ENCODE measurements at regions not wholly inside any gene's neighbourhood (a gene's known extent, or its start where the extent isn't known, plus 50 kb on each side); places are given as distances from the start of the nearest gene placed in this dataset.

GRCh38 chr13:22825186-22825585 is 355.6 kb upstream of the SGCG start:
- no peak overlapping the region for H3K27ac ChIP-seq (ENCODE audit: low read depth, low read length)
- no peak overlapping the region for H2BK12ac ChIP-seq (ENCODE audit: low read depth, low read length)
- H3K23ac ChIP-seq (ENCODE audit: insufficient read length), result no peak overlapping the region
- no peak overlapping the region for H2AFZ ChIP-seq (ENCODE audit: low read length)
- H3K9ac ChIP-seq (replicated peaks in 1 of 4; ENCODE audit: extremely low read depth in 1 of 4, low read depth in 3 of 4, low read length in 3 of 4), result no peak overlapping the region
- no peak overlapping the region for H3K4me2 ChIP-seq (ENCODE audit: insufficient read depth in 1 of 2, low read depth in 2 of 2, low read length in 2 of 2)
- no peak overlapping the region for H3K56ac ChIP-seq (replicated peaks; ENCODE audit: insufficient read length, low read depth, low read length)
- no peak for DNase-seq (ENCODE audit: low read depth in 1 of 2, low spot score in 2 of 2)
- TF ChIP-seq JUND (IDR thresholded peaks at IDR 0.05; ENCODE audit: low read length), result no peak
- TF ChIP-seq TEAD4 (IDR thresholded peaks at IDR 0.05; ENCODE audit: low read depth, low read length), result no peak
- TF ChIP-seq BRCA1 (IDR thresholded peaks at IDR 0.05; ENCODE audit: low read depth, low read length), result no peak
- no peak for TF ChIP-seq RFX5 (IDR thresholded peaks at IDR 0.05; ENCODE audit: borderline replicate concordance, low read depth, low read length)
- TF ChIP-seq POLR2AphosphoS5 (IDR thresholded peaks at IDR 0.05; ENCODE audit: low read depth, low read length), result no peak
- TF ChIP-seq MAFK (IDR thresholded peaks at IDR 0.05; ENCODE audit: low read depth, low read length), result no peak
- H4K20me1 ChIP-seq (replicated peaks in 1 of 2; ENCODE audit: control insufficient read depth in 1 of 2, insufficient read depth in 2 of 2, low read length in 2 of 2), result no peaks in the 10 kb centered on the region
- no peak overlapping the region for H2BK5ac ChIP-seq (ENCODE audit: low read depth, low read length)
- no peak overlapping the region for H2BK20ac ChIP-seq (ENCODE audit: low read length)
- H3K79me2 ChIP-seq (ENCODE audit: control insufficient read depth in 1 of 2, insufficient read depth in 2 of 2, low read length in 2 of 2), result no peaks in the 10 kb centered on the region
- no peak overlapping the region for H2BK15ac ChIP-seq (ENCODE audit: low read length)
- H3K18ac ChIP-seq (ENCODE audit: extremely low read depth, low read length), result no peak overlapping the region
- H3K79me1 ChIP-seq (ENCODE audit: low read depth, low read length), result no peaks in the 10 kb centered on the region
- no peak overlapping the region for H2BK120ac ChIP-seq (replicated peaks; ENCODE audit: low read depth, low read length)
- H3K36me3 ChIP-seq (ENCODE audit: control insufficient read depth in 2 of 4, insufficient read depth in 4 of 4, low read length in 3 of 4), result no peaks in the 10 kb centered on the region
- no peak overlapping the region for H4K91ac ChIP-seq (replicated peaks; ENCODE audit: insufficient read length, low read length)
- no peak overlapping the region for H4K5ac ChIP-seq (ENCODE audit: insufficient read length, low read depth, low read length)
- WGBS, 2 experiments (ENCODE audit: extremely low coverage in 1 of 2, insufficient coverage in 1 of 2, insufficient read length in 1 of 2, insufficient replicate concordance in 2 of 2, low coverage in 1 of 2, low lambda C conversion rate in 2 of 2, missing lambda C conversion rate in 1 of 2), result 89% methylated on average over 1 of the region's 1 CpG; no CpG with 5 or more reads in 1 of the 2 experiments
- no peaks in the 10 kb centered on the region for H3K27me3 ChIP-seq (replicated peaks in 1 of 4; ENCODE audit: control insufficient read depth in 3 of 4, extremely low read depth in 1 of 4, insufficient read depth in 3 of 4, low read length in 3 of 4)
- CTCF ChIA-PET (ENCODE audit: partially characterized antibody), result no interaction called here
- no peak overlapping the region for H3K4me3 ChIP-seq (ENCODE audit: extremely low read depth in 1 of 4, insufficient read depth in 2 of 4, low read depth in 3 of 4, low read length in 4 of 4)
- POLR2A ChIA-PET (ENCODE audit: partially characterized antibody), result no interaction called here
- H3K4ac ChIP-seq (replicated peaks; ENCODE audit: insufficient read length, low read depth, low read length), result no peak overlapping the region
- no peak overlapping the region for H2AK5ac ChIP-seq (ENCODE audit: low read depth, low read length)
- no peak overlapping the region for H3K14ac ChIP-seq (ENCODE audit: insufficient read length)
- no peak for FAIRE-seq
- no peaks in the 10 kb centered on the region for H3K4me1 ChIP-seq (replicated peaks in 1 of 4; ENCODE audit: control insufficient read depth in 3 of 4, insufficient read depth in 4 of 4, low read length in 3 of 4)
- no peak overlapping the region for H4K8ac ChIP-seq (ENCODE audit: extremely low read depth, insufficient read depth, low read length)
- H3K9me3 ChIP-seq (ENCODE audit: insufficient read depth in 2 of 2, low read depth in 1 of 2, low read length in 1 of 2), result no peaks in the 10 kb centered on the region
- H3K23me2 ChIP-seq (ENCODE audit: low read depth, low read length), result no peaks in the 10 kb centered on the region
